C4-2B (cell line): ENCODE measurements at regions not wholly inside any gene's neighbourhood (a gene's known extent, or its start where the extent isn't known, plus 50 kb on each side); places are given as distances from the start of the nearest gene placed in this dataset.

ENCODE experiments used
- CTCF ChIP-seq: fragments of 450-650 bp; conservative IDR thresholded peaks from 2 replicates; pipeline ENCODE4 v1.5.1; 2017; ENCODE audit warnings: mild to moderate bottlenecking
- ZFX ChIP-seq: fragments of 450-650 bp; IDR thresholded peaks from 2 replicates; pipeline ENCODE4 v1.6.1; 2017

- TF ChIP-seq CTCF (no peak), ZFX (no peak)
These were observed 1501.6 kb upstream of the SLC39A10 start for GRCh38 chr2:194155431-194155830.
